DOHH2 (cell line): ENCODE measurements at regions not wholly inside any gene's neighbourhood (a gene's known extent, or its start where the extent isn't known, plus 50 kb on each side); places are given as distances from the start of the nearest gene placed in this dataset.

Source experiments
- EZH2phosphoT487 ChIP-seq: fragments of 200-600 bp; sonication (generic); IDR thresholded peaks from 2 replicates; pipeline ENCODE4 v1.6.1; 2017; ENCODE audit warnings: borderline replicate concordance, mild to moderate bottlenecking, antibody characterized with exemption, low read length, moderate library complexity, mixed read lengths
- TF ChIP-seq, protein P1 (sequence below): fragments of 200-600 bp; sonication (generic); IDR thresholded peaks from one replicate; pipeline ENCODE4 v1.5.1; 2014; ENCODE audit warnings: antibody characterized with exemption, mild to moderate bottlenecking, low read depth, low read length; ENCODE audit not compliant: poor library complexity, severe bottlenecking

DNA sequence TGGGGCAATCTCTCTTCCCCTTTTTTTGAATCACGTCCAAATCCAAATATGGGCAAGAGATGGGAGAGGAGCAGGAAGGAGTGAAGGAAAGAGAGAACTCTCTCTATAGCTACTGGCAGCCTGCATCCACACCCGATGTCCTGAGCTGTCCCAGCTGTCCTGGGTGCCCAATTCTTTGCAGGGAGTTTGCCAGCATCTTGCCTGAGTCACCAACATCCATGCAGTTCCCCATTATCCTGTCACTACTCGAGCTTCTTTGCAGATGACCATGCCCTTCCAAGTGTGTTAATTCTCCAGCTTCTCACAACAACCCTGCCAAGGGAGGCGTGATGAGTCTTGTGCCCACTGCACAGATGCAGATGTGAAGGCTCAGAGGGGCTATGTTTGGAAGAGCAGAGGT is 127.1 kb downstream of the NSG2 start:
- TF ChIP-seq, protein P1, sequence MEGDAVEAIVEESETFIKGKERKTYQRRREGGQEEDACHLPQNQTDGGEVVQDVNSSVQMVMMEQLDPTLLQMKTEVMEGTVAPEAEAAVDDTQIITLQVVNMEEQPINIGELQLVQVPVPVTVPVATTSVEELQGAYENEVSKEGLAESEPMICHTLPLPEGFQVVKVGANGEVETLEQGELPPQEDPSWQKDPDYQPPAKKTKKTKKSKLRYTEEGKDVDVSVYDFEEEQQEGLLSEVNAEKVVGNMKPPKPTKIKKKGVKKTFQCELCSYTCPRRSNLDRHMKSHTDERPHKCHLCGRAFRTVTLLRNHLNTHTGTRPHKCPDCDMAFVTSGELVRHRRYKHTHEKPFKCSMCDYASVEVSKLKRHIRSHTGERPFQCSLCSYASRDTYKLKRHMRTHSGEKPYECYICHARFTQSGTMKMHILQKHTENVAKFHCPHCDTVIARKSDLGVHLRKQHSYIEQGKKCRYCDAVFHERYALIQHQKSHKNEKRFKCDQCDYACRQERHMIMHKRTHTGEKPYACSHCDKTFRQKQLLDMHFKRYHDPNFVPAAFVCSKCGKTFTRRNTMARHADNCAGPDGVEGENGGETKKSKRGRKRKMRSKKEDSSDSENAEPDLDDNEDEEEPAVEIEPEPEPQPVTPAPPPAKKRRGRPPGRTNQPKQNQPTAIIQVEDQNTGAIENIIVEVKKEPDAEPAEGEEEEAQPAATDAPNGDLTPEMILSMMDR: no peak
- TF ChIP-seq EZH2phosphoT487: no peak
